ENCODE measurements at regions not wholly inside any gene's neighbourhood (a gene's known extent, or its start where the extent isn't known, plus 50 kb on each side); places are given as distances from the start of the nearest gene placed in this dataset.

- no peaks in the 10 kb centered on the region for H3K79me2 ChIP-seq (ENCODE audit: insufficient read depth, low read length)
- H3K27me3 ChIP-seq (ENCODE audit: low read length): no peaks in the 10 kb centered on the region; the same call in 1 of the 2 replicates
- H3K4me2 ChIP-seq (ENCODE audit: low read depth, low read length, poor library complexity, severe bottlenecking): no peak overlapping the region
- H4K20me1 ChIP-seq (ENCODE audit: low read depth, low read length): no peaks in the 10 kb centered on the region
- H3F3A ChIP-seq (ENCODE audit: insufficient read depth): no peaks in the 10 kb centered on the region
- H2AFZ ChIP-seq (ENCODE audit: low read depth, low read length, severe bottlenecking): no peak overlapping the region
- H3K27ac ChIP-seq (ENCODE audit: low read depth, low read length): no peak overlapping the region
- no peak overlapping the region for H3K9ac ChIP-seq (ENCODE audit: low read length)
- H3K4me3 ChIP-seq (ENCODE audit: insufficient read depth, low read length, poor library complexity, severe bottlenecking): no peak overlapping the region
- H3K36me3 ChIP-seq (ENCODE audit: low read length): no peaks in the 10 kb centered on the region
- TF ChIP-seq CTCF (IDR thresholded peaks at IDR 0.05; ENCODE audit: insufficient read depth, low read length, poor library complexity, severe bottlenecking) (no peak), EZH2phosphoT487 (conservative IDR thresholded peaks at IDR 0.05; ENCODE audit: low read length) (no peak)
- no peaks in the 10 kb centered on the region for H3K9me2 ChIP-seq (replicated peaks; ENCODE audit: insufficient read depth, low read length)
- no peaks in the 10 kb centered on the region for H3K9me3 ChIP-seq (ENCODE audit: insufficient read depth, low read length)
These were observed 407.8 kb downstream of the LIG4 start for GRCh38 chr13:107807306-107808073.

- no peak overlapping the region for H2AFZ ChIP-seq (ENCODE audit: low read depth, low read length, severe bottlenecking)
- H3K27ac ChIP-seq (ENCODE audit: low read depth, low read length): no peak overlapping the region
- H3K4me2 ChIP-seq (ENCODE audit: low read depth, low read length, poor library complexity, severe bottlenecking): no peak overlapping the region
- H3K9me3 ChIP-seq (ENCODE audit: insufficient read depth, low read length): no peaks in the 10 kb centered on the region
- H3K9me2 ChIP-seq (replicated peaks; ENCODE audit: insufficient read depth, low read length): no peaks in the 10 kb centered on the region
- H3K79me2 ChIP-seq (ENCODE audit: insufficient read depth, low read length): no peaks in the 10 kb centered on the region
- no peaks in the 10 kb centered on the region; the same call in 1 of the 2 replicates for H3K27me3 ChIP-seq (ENCODE audit: low read length)
- H4K20me1 ChIP-seq (ENCODE audit: low read depth, low read length): no peaks in the 10 kb centered on the region
- no peaks in the 10 kb centered on the region for H3K36me3 ChIP-seq (ENCODE audit: low read length)
- no peak overlapping the region for H3K4me3 ChIP-seq (ENCODE audit: insufficient read depth, low read length, poor library complexity, severe bottlenecking)
- TF ChIP-seq CTCF (IDR thresholded peaks at IDR 0.05; ENCODE audit: insufficient read depth, low read length, poor library complexity, severe bottlenecking) (no peak), EZH2phosphoT487 (conservative IDR thresholded peaks at IDR 0.05; ENCODE audit: low read length) (no peak)
- H3F3A ChIP-seq (ENCODE audit: insufficient read depth): no peaks in the 10 kb centered on the region
- H3K9ac ChIP-seq (ENCODE audit: low read length): no peak overlapping the region
These were observed 408.6 kb downstream of the LIG4 start for GRCh38 chr13:107806726-107807125.

- Histone ChIP-seq H3K9ac (ENCODE audit: low read length) (no peak overlapping the region), H3K27me3 (ENCODE audit: low read length) (no peaks in the 10 kb centered on the region; the same call in 1 of the 2 replicates), H3K36me3 (ENCODE audit: low read length) (no peaks in the 10 kb centered on the region), H3K4me2 (ENCODE audit: low read depth, low read length, poor library complexity, severe bottlenecking) (no peak overlapping the region), H2AFZ (ENCODE audit: low read depth, low read length, severe bottlenecking) (no peak overlapping the region), H3K79me2 (ENCODE audit: insufficient read depth, low read length) (no peaks in the 10 kb centered on the region), H3K9me3 (ENCODE audit: insufficient read depth, low read length) (no peaks in the 10 kb centered on the region), H3K27ac (ENCODE audit: low read depth, low read length) (no peak overlapping the region), H3K9me2 (replicated peaks; ENCODE audit: insufficient read depth, low read length) (no peaks in the 10 kb centered on the region), H4K20me1 (ENCODE audit: low read depth, low read length) (no peaks in the 10 kb centered on the region), H3F3A (ENCODE audit: insufficient read depth) (no peaks in the 10 kb centered on the region), H3K4me3 (ENCODE audit: insufficient read depth, low read length, poor library complexity, severe bottlenecking) (no peak overlapping the region)
- no peak for TF ChIP-seq CTCF (IDR thresholded peaks at IDR 0.05; ENCODE audit: insufficient read depth, low read length, poor library complexity, severe bottlenecking)
- TF ChIP-seq EZH2phosphoT487 (conservative IDR thresholded peaks at IDR 0.05; ENCODE audit: low read length): no peak
These were observed 411.4 kb downstream of the LIG4 start for GRCh38 chr13:107803822-107804495.

Data from SU-DHL-6 (cell line).